ENCODE measurements at regions not wholly inside any gene's neighbourhood (a gene's known extent, or its start where the extent isn't known, plus 50 kb on each side); places are given as distances from the start of the nearest gene placed in this dataset.

- Histone ChIP-seq H3K27ac (ENCODE audit: low read depth, low read length) (no peak overlapping the region), H3K9ac (ENCODE audit: low read length) (no peak overlapping the region), H3K4me1 (ENCODE audit: control insufficient read depth in 1 of 2, insufficient read depth in 2 of 2, low read length in 2 of 2) (peaks cover 0 to 4% of the 10 kb centered on the region in 2 experiments; a peak in 1 of 4 replicates), H3K4me2 (ENCODE audit: low read length) (no peak overlapping the region), H3K4me3 (replicated peaks in 1 of 2; ENCODE audit: low read depth in 1 of 2, low read length in 2 of 2) (no peak overlapping the region), H3K9me2 (ENCODE audit: insufficient read depth) (no peaks in the 10 kb centered on the region), H3K27me3 (ENCODE audit: insufficient read depth, low read length) (no peaks in the 10 kb centered on the region), H3K79me2 (ENCODE audit: insufficient read depth, low read length) (no peaks in the 10 kb centered on the region), H3K36me3 (ENCODE audit: control insufficient read depth in 1 of 2, insufficient read depth in 2 of 2, low read length in 2 of 2) (no peaks in the 10 kb centered on the region), H4K20me1 (ENCODE audit: insufficient read depth) (no peaks in the 10 kb centered on the region), H2AFZ (ENCODE audit: low read depth, low read length, poor library complexity, severe bottlenecking) (no peak overlapping the region), H3K9me3 (ENCODE audit: control insufficient read depth in 1 of 2, insufficient read depth in 1 of 2, low read depth in 1 of 2, low read length in 2 of 2) (no peaks in the 10 kb centered on the region)
- no peak for DNase-seq (ENCODE audit: low read depth, low spot score)
- ChIA-PET CTCF (no interaction called here), POLR2A (no interaction called here), RAD21 (ENCODE audit: low non-redundant PET in 1 of 2, low total read pairs in 2 of 2, uncharacterized antibody in 2 of 2, unreplicated experiment in 2 of 2) (no interaction called here)
- TF ChIP-seq CEBPB (IDR thresholded peaks at IDR 0.05; ENCODE audit: low read depth) (no peak), CTCF (IDR thresholded peaks at IDR 0.05 in 2 of 3, conservative IDR thresholded peaks at IDR 0.05 in 1 of 3; ENCODE audit: borderline replicate concordance in 1 of 3, insufficient read depth in 1 of 3, low read depth in 2 of 3, low read length in 2 of 3) (no peak), JUND (IDR thresholded peaks at IDR 0.05) (no peak), ZNF274 (IDR thresholded peaks at IDR 0.05; ENCODE audit: low read depth, low read length) (no peak), ZBTB33 (IDR thresholded peaks at IDR 0.05; ENCODE audit: extremely low read depth, insufficient replicate concordance, low read length) (no peak), REST (IDR thresholded peaks at IDR 0.05; ENCODE audit: low read depth) (no peak), EZH2phosphoT487 (IDR thresholded peaks at IDR 0.05; ENCODE audit: borderline replicate concordance) (no peak), SRF (IDR thresholded peaks at IDR 0.05; ENCODE audit: low read depth) (no peak)
- no TSS peak for BruUV-seq (replicated peaks)
- intact Hi-C loops (cut with micrococcal nuclease) = no loop called here
- no peak for ATAC-seq
Measured at GRCh38 chr7:91398341-91398740, 134.1 kb downstream of the FZD1 start.
